ENCODE measurements at regions not wholly inside any gene's neighbourhood (a gene's known extent, or its start where the extent isn't known, plus 50 kb on each side); places are given as distances from the start of the nearest gene placed in this dataset.

GRCh38 chr2:105486762-105487141, 87.9 kb upstream of the FHL2 start:
- TF ChIP-seq CTCF (tag by site-specific recombination; IDR thresholded peaks at IDR 0.05) = no peak
- TF ChIP-seq REST (tag by site-specific recombination; IDR thresholded peaks at IDR 0.05) = no peak
